Natural killer cell (primary cell): ENCODE measurements at regions not wholly inside any gene's neighbourhood (a gene's known extent, or its start where the extent isn't known, plus 50 kb on each side); places are given as distances from the start of the nearest gene placed in this dataset.

ENCODE experiments used
- ATAC-seq, 3 donors: fragments of 150-1000 bp in 2 of 3; fragments of 200-7000 bp in 1 of 3; cut with Tn5 transposase; 1 replicate in 1 of 3; 2 replicates in 2 of 3; pipeline ENCODE4 v1.10.0; 2021; ENCODE audit warnings: mild to moderate bottlenecking in 2 of 3, moderate library complexity in 2 of 3
- DNase-seq, 2 donors: peaks; one replicate each; pipeline versions ENCODE4 v3.0.0 to v3.0.0-alpha.2; 2013 to 2021; ENCODE audit warnings: mixed read lengths in 1 of 2
- H3K27ac ChIP-seq: one replicate; pipeline ENCODE4 v1.5.1; 2013; ENCODE audit warnings: mild to moderate bottlenecking, low read length
- H3K27me3 ChIP-seq: one replicate; pipeline ENCODE4 v1.6.1; 2013; ENCODE audit warnings: low read length; ENCODE audit not compliant: control insufficient read depth, insufficient read depth
- H3K36me3 ChIP-seq: one replicate; pipeline ENCODE4 v1.6.1; 2013; ENCODE audit warnings: low read length; ENCODE audit not compliant: control insufficient read depth, insufficient read depth
- H3K4me1 ChIP-seq: one replicate; pipeline ENCODE4 v1.6.1; 2013; ENCODE audit warnings: low read length; ENCODE audit not compliant: control insufficient read depth, insufficient read depth
- H3K4me3 ChIP-seq: one replicate; pipeline ENCODE4 v1.5.1; 2013; ENCODE audit warnings: low read length
- H3K9me3 ChIP-seq: one replicate; pipeline ENCODE4 v1.6.1; 2013; ENCODE audit warnings: low read length; ENCODE audit not compliant: control insufficient read depth, insufficient read depth
- H3K27ac Mint-ChIP-seq, 2 donors: one replicate each; pipeline ENCODE4 v1.8.0; 2022; ENCODE audit warnings: mild to moderate bottlenecking in 2 of 2, mixed read lengths in 2 of 2, moderate library complexity in 1 of 2
- H3K27me3 Mint-ChIP-seq, 2 donors: one replicate each; pipeline ENCODE4 v1.8.0; 2022; ENCODE audit warnings: low read depth in 2 of 2, mixed read lengths in 2 of 2
- H3K36me3 Mint-ChIP-seq: one replicate; pipeline ENCODE4 v1.8.0; 2022; ENCODE audit warnings: mixed read lengths
- H3K4me1 Mint-ChIP-seq, 2 donors: one replicate each; pipeline ENCODE4 v1.8.0; 2022; ENCODE audit warnings: mixed read lengths in 2 of 2
- H3K4me3 Mint-ChIP-seq: one replicate; pipeline ENCODE4 v1.8.0; 2022; ENCODE audit warnings: mild to moderate bottlenecking, moderate library complexity, mixed read lengths
- H3K9me3 Mint-ChIP-seq, 2 donors: one replicate each; pipeline ENCODE4 v1.8.0; 2022; ENCODE audit warnings: mixed read lengths in 2 of 2
- WGBS: methylation state at CpG from one replicate; pipeline ENCODE4 v1.1.7; 2013; ENCODE audit warnings: missing lambda C conversion rate; ENCODE audit not compliant: insufficient coverage; 5-methylcytosine and 5-hydroxymethylcytosine counted together
- intact Hi-C: fragments of 100-400 bp; cut with micrococcal nuclease; formaldehyde crosslinking; loops from one replicate; pipeline ENCODE4 v1.14.2; 2022
- TF ChIP-seq, protein P1 (sequence below): fragments of 200-600 bp; IDR thresholded peaks from one replicate; pipeline ENCODE4 v1.8.0; 2022; ENCODE audit warnings: antibody characterized with exemption

DNA sequence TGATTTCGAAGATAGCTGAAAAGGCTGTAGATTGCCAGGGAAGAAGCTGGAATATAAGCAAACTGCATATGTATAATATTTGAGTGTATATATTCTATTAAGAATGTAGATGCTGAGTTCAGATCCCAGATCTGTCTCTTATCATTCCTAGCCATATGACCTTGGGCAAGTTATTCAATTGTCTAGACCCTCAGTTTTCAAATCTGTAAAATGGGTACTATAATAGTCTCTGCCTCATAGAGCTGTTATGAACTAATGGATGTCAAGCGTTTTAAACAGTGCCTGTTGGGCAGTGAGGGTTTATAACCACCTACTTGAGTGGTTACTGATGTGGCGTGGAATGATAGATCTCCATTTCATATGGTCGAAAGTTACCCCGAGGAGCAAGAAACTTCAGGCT is 130.4 kb downstream of the GAS1 start:
- H3K36me3 ChIP-seq = no peaks in the 10 kb centered on the region
- intact Hi-C loops = no loop called here
- no peak overlapping the region for H3K27ac Mint-ChIP-seq
- no peak overlapping the region for H3K4me3 ChIP-seq
- H3K27ac ChIP-seq = no peak overlapping the region
- no peak overlapping the region for H3K4me3 Mint-ChIP-seq
- DNase-seq (no peak), ATAC-seq (no peak)
- H3K36me3 Mint-ChIP-seq = no peaks in the 10 kb centered on the region
- H3K27me3 ChIP-seq = no peaks in the 10 kb centered on the region
- no peaks in the 10 kb centered on the region for H3K9me3 Mint-ChIP-seq
- WGBS = 96% methylated on average over 4 of the region's 5 CpGs
- no peaks in the 10 kb centered on the region for H3K9me3 ChIP-seq
- TF ChIP-seq, protein P1, sequence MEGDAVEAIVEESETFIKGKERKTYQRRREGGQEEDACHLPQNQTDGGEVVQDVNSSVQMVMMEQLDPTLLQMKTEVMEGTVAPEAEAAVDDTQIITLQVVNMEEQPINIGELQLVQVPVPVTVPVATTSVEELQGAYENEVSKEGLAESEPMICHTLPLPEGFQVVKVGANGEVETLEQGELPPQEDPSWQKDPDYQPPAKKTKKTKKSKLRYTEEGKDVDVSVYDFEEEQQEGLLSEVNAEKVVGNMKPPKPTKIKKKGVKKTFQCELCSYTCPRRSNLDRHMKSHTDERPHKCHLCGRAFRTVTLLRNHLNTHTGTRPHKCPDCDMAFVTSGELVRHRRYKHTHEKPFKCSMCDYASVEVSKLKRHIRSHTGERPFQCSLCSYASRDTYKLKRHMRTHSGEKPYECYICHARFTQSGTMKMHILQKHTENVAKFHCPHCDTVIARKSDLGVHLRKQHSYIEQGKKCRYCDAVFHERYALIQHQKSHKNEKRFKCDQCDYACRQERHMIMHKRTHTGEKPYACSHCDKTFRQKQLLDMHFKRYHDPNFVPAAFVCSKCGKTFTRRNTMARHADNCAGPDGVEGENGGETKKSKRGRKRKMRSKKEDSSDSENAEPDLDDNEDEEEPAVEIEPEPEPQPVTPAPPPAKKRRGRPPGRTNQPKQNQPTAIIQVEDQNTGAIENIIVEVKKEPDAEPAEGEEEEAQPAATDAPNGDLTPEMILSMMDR = no peak
- H3K4me1 Mint-ChIP-seq = no peaks in the 10 kb centered on the region
- H3K27me3 Mint-ChIP-seq = peaks cover 0 to 5% of the 10 kb centered on the region in 2 donors
- no peaks in the 10 kb centered on the region for H3K4me1 ChIP-seq

DNA sequence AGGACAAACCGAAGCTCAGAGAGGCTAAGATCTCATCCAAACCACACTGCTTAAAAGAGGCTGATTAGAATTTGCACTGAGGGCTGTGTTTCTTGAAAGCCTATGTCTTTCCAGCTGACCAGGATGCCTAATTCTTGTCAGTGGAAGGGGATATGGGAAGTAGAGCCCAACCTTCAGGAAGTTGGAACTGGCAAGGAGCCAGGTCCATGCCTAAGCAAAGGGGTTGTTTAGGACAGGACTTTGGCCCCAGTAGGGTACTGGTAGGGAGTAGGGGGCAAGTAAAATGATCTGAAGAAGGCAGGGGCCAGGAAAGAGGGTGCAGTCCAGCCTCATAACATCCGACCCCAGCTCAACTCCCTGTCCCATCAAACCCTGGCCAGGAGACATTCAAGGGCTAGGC is 130.9 kb downstream of the GAS1 start:
- Histone ChIP-seq H3K4me3 (no peak overlapping the region), H3K9me3 (no peaks in the 10 kb centered on the region), H3K4me1 (no peaks in the 10 kb centered on the region), H3K27me3 (no peaks in the 10 kb centered on the region), H3K27ac (no peak overlapping the region), H3K36me3 (no peaks in the 10 kb centered on the region)
- WGBS = no CpG with 5 or more reads among the region's 2 CpGs
- ATAC-seq (no peak), DNase-seq (no peak)
- Mint-ChIP-seq H3K27me3 (no peaks in the 10 kb centered on the region), H3K4me1 (no peaks in the 10 kb centered on the region), H3K36me3 (no peaks in the 10 kb centered on the region), H3K27ac (no peak overlapping the region), H3K9me3 (no peaks in the 10 kb centered on the region), H3K4me3 (no peak overlapping the region)
- intact Hi-C loops = no loop called here
- TF ChIP-seq, protein P1 = no peak

DNA sequence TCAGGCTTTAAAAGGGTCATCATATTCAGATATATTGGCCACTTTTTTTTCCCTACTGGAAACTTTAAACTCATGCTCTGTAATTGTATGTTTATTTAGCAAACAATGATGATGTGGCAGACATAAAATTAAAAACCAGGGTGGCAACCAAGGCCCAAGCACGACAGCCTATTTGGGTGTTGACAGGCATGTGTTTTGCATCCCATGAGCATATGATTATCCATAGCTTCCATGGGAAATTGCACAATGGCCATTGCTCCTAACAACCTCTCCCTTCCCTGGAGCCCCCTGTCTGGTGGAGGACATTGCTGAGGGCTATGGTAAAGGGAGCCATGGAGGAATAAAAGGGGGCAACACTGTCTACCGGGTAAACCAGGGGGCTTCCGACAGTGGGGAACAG is 134.7 kb downstream of the GAS1 start:
- Histone ChIP-seq H3K9me3 (no peaks in the 10 kb centered on the region), H3K27ac (no peak overlapping the region), H3K27me3 (no peaks in the 10 kb centered on the region), H3K36me3 (no peaks in the 10 kb centered on the region), H3K4me1 (no peaks in the 10 kb centered on the region), H3K4me3 (no peak overlapping the region)
- intact Hi-C loops = no loop called here
- no peak for ATAC-seq
- no peaks in the 10 kb centered on the region for H3K4me1 Mint-ChIP-seq
- TF ChIP-seq, protein P1 = no peak
- H3K27me3 Mint-ChIP-seq = no peaks in the 10 kb centered on the region
- no peak overlapping the region for H3K4me3 Mint-ChIP-seq
- no peaks in the 10 kb centered on the region for H3K36me3 Mint-ChIP-seq
- H3K9me3 Mint-ChIP-seq = no peaks in the 10 kb centered on the region
- no peak overlapping the region for H3K27ac Mint-ChIP-seq
- 88% methylated on average over 3 of the region's 3 CpGs for WGBS
- no peak for DNase-seq

DNA sequence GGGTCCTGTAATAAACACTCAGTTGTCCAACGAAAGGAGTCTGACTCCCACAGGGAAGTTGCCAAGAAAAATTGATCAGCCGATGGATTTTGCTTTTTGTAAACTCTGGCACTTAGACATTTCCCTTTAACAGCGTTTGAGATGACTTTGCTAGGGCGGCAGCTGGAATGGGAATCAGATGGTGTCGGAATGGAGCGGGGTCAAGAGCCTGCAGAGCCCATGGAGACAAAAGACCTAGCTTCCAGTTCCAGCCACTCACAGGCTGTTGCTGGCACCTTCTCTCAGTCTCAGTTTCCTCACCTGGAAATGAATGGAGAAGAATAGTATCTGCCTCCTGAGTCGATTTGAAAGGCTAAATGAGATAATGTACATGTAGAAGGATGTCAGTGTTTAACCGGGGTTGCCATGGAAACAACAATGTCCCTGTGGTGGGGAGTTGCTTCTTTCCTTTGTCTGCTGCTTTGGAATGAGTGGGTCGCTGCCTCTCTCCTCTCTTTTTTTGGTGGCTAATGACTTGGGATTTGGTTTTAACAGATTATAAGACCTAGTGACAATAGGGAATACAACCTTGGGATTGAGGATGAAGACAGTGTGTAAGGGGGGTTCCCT is 137.4 kb downstream of the GAS1 start:
- no peaks in the 10 kb centered on the region for H3K9me3 Mint-ChIP-seq
- Histone ChIP-seq H3K4me3 (no peak overlapping the region), H3K27ac (no peak overlapping the region), H3K4me1 (no peaks in the 10 kb centered on the region), H3K9me3 (no peaks in the 10 kb centered on the region), H3K36me3 (no peaks in the 10 kb centered on the region), H3K27me3 (no peaks in the 10 kb centered on the region)
- H3K27me3 Mint-ChIP-seq = peaks cover 2 to 3% of the 10 kb centered on the region in 2 donors
- no peaks in the 10 kb centered on the region for H3K4me1 Mint-ChIP-seq
- H3K27ac Mint-ChIP-seq = no peak overlapping the region
- no peaks in the 10 kb centered on the region for H3K36me3 Mint-ChIP-seq
- H3K4me3 Mint-ChIP-seq = no peak overlapping the region
- 86% methylated on average over 9 of the region's 9 CpGs for WGBS
- TF ChIP-seq, protein P1 = no peak
- intact Hi-C loops = no loop called here
- no peak for DNase-seq
- ATAC-seq = no peak
